OCI-LY7 (cell line): ENCODE measurements at regions not wholly inside any gene's neighbourhood (a gene's known extent, or its start where the extent isn't known, plus 50 kb on each side); places are given as distances from the start of the nearest gene placed in this dataset.

Source experiments
- BruUV-seq: library from RNA; stranded (reverse); fragments of 400-500 nt; replicated peaks from 2 replicates; lab custom pipeline; 2021; lab: Mats Ljungman, UMichigan
- CTCF ChIA-PET: fragments of 300-600 bp; sonication (Branson Sonifier 250); formaldehyde crosslinking; loops from one replicate; lab custom pipeline; 2022; ENCODE audit warnings: antibody characterized with exemption; ENCODE audit not compliant: unreplicated experiment; lab: Charles Lee
- POLR2A ChIA-PET: fragments of 300-600 bp; sonication (Branson Sonifier 250); formaldehyde crosslinking; loops from one replicate; lab custom pipeline; 2022; ENCODE audit warnings: antibody characterized with exemption; lab: Charles Lee
- DNase-seq: peaks from one replicate; pipeline ENCODE4 v3.0.0-alpha.2; 2015; ENCODE audit warnings: low spot score
- H2AFZ ChIP-seq: fragments of 200-600 bp; sonication (generic), shearing (Covaris generic); 2 replicates; pipeline ENCODE4 v1.6.1; 2014; ENCODE audit warnings: mild to moderate bottlenecking, antibody characterized with exemption, low read length, moderate library complexity
- H3K27ac ChIP-seq: fragments of 200-600 bp; sonication (generic); 2 replicates; pipeline ENCODE4 v1.5.1; 2014; ENCODE audit warnings: mixed run types, low read depth, mild to moderate bottlenecking, moderate library complexity, low read length, inconsistent platforms; ENCODE audit not compliant: poor library complexity, severe bottlenecking
- H3K36me3 ChIP-seq: fragments of 200-600 bp; sonication (generic); 2 replicates; pipeline ENCODE4 v1.6.1; 2014; ENCODE audit warnings: mild to moderate bottlenecking, antibody characterized with exemption, low read length, moderate library complexity, mixed read lengths; ENCODE audit not compliant: insufficient read depth
- H3K4me1 ChIP-seq: fragments of 200-600 bp; sonication (generic); 2 replicates; pipeline ENCODE4 v1.5.1; 2014; ENCODE audit warnings: mild to moderate bottlenecking, low read length; ENCODE audit not compliant: insufficient read depth, poor library complexity, severe bottlenecking
- H3K4me2 ChIP-seq: fragments of 200-600 bp; sonication (generic); 2 replicates; pipeline ENCODE4 v1.6.1; 2014; ENCODE audit warnings: mild to moderate bottlenecking, low read length
- H3K4me3 ChIP-seq: fragments of 200-600 bp; sonication (generic); 2 replicates; pipeline ENCODE4 v1.5.1; 2014; ENCODE audit warnings: mild to moderate bottlenecking, low read depth, low read length; ENCODE audit not compliant: poor library complexity, severe bottlenecking
- H3K79me2 ChIP-seq: fragments of 200-600 bp; sonication (generic); 2 replicates; pipeline ENCODE4 v1.6.1; 2016; ENCODE audit warnings: low read depth, mild to moderate bottlenecking, low read length, moderate library complexity, mixed read lengths; ENCODE audit not compliant: insufficient read depth
- H3K9me2 ChIP-seq: fragments of 200-600 bp; sonication (generic); 2 replicates; pipeline ENCODE4 v1.6.1; 2016; ENCODE audit warnings: mild to moderate bottlenecking, low read length, mixed read lengths; ENCODE audit not compliant: insufficient read depth
- H3K9me3 ChIP-seq: fragments of 200-600 bp; sonication (generic); 2 replicates; pipeline ENCODE4 v1.6.1; 2014; ENCODE audit warnings: mild to moderate bottlenecking, mixed run types, low read length, mixed read lengths
- H4K20me1 ChIP-seq: fragments of 200-600 bp; sonication (generic); 2 replicates; pipeline ENCODE4 v1.6.1; 2014; ENCODE audit warnings: mild to moderate bottlenecking, antibody characterized with exemption, low read length, moderate library complexity, mixed read lengths; ENCODE audit not compliant: insufficient read depth
- CTCF ChIP-seq: fragments of 200-600 bp; sonication (generic); conservative IDR thresholded peaks from 2 replicates; pipeline ENCODE4 v1.5.1; 2014; ENCODE audit warnings: mild to moderate bottlenecking, antibody characterized with exemption, low read length, moderate library complexity, mixed read lengths
- EZH2phosphoT487 ChIP-seq: fragments of 200-600 bp; sonication (generic); IDR thresholded peaks from 2 replicates; pipeline ENCODE4 v1.6.1; 2018; ENCODE audit warnings: low read depth, borderline replicate concordance, mild to moderate bottlenecking, mixed run types, antibody characterized with exemption, low read length, moderate library complexity, mixed read lengths
- intact Hi-C: fragments of 100-400 bp; cut with micrococcal nuclease; formaldehyde crosslinking; loops from one replicate; pipeline ENCODE4 v1.10.0; 2022; ENCODE audit not compliant: unreplicated experiment

DNA sequence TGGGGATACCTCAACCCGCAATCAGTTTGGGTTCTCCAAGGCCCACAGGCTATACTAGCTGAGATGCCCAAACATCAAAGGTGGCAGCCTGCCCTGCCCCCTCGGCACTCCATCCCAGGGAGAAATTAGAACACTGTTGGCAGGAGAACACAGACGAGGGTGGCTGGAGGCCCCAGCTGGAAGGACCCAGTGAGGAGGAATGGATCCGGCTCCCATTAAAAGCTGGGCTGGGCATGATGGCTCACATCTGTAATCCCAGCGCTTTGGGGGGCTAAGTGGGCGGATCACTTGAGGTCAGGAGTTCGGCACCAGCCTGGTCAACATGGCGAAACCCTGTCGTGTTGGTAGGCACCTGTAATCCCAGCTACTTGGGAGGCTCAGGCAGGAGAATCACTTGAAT lies 199.9 kb upstream of the GNAI1 start:
- H3K9me2 ChIP-seq = no peaks in the 10 kb centered on the region
- no TSS peak for BruUV-seq
- no peaks in the 10 kb centered on the region for H3K79me2 ChIP-seq
- no peaks in the 10 kb centered on the region for H3K4me1 ChIP-seq
- H3K9me3 ChIP-seq = no peaks in the 10 kb centered on the region
- no peak for TF ChIP-seq EZH2phosphoT487
- no peak for TF ChIP-seq CTCF
- ChIA-PET POLR2A (no interaction called here), CTCF (no interaction called here)
- intact Hi-C loops = no loop called here
- no peaks in the 10 kb centered on the region for H4K20me1 ChIP-seq
- H2AFZ ChIP-seq = no peak overlapping the region
- H3K4me2 ChIP-seq = no peak overlapping the region
- no peaks in the 10 kb centered on the region for H3K36me3 ChIP-seq
- DNase-seq = no peak
- no peak overlapping the region for H3K4me3 ChIP-seq
- no peak overlapping the region for H3K27ac ChIP-seq

- POLR2A ChIA-PET = no interaction called here
- no peak overlapping the region for H2AFZ ChIP-seq
- BruUV-seq = no TSS peak
Observed at GRCh38 chr7:79933144-79933543, 201.5 kb upstream of the GNAI1 start.

GRCh38 chr7:79930604-79931003 lies 204.0 kb upstream of the GNAI1 start:
- ChIA-PET POLR2A (no interaction called here), CTCF (no interaction called here)
- TF ChIP-seq CTCF = no peak
- TF ChIP-seq EZH2phosphoT487 = no peak
- intact Hi-C loops = no loop called here
- Histone ChIP-seq H3K4me2 (no peak overlapping the region), H3K4me3 (no peak overlapping the region), H3K4me1 (no peaks in the 10 kb centered on the region), H2AFZ (no peak overlapping the region), H3K9me2 (no peaks in the 10 kb centered on the region), H3K36me3 (no peaks in the 10 kb centered on the region), H3K27ac (no peak overlapping the region), H3K9me3 (no peaks in the 10 kb centered on the region), H4K20me1 (no peaks in the 10 kb centered on the region), H3K79me2 (no peaks in the 10 kb centered on the region)
- no peak for DNase-seq
- no TSS peak for BruUV-seq

More at GRCh38 chr7:79933144-79933543, 201.5 kb upstream of the GNAI1 start:
- CTCF ChIA-PET = no interaction called here
- Histone ChIP-seq H3K4me1 (no peaks in the 10 kb centered on the region), H3K9me3 (no peaks in the 10 kb centered on the region), H3K79me2 (no peaks in the 10 kb centered on the region), H3K9me2 (no peaks in the 10 kb centered on the region), H3K27ac (no peak overlapping the region), H3K4me2 (no peak overlapping the region), H4K20me1 (no peaks in the 10 kb centered on the region), H3K36me3 (no peaks in the 10 kb centered on the region), H3K4me3 (no peak overlapping the region)
- intact Hi-C loops = no loop called here
- no peak for DNase-seq
- no peak for TF ChIP-seq CTCF
